ENCODE measurements at regions not wholly inside any gene's neighbourhood (a gene's known extent, or its start where the extent isn't known, plus 50 kb on each side); places are given as distances from the start of the nearest gene placed in this dataset.

GRCh38 chr3:132904-133303 is 63.7 kb upstream of the CHL1 start:
- no peaks in the 10 kb centered on the region for H3K4me1 ChIP-seq (ENCODE audit: insufficient read depth, low read length, poor library complexity, severe bottlenecking)
- no peaks in the 10 kb centered on the region for H3F3A ChIP-seq (ENCODE audit: low read depth)
- H3K4me3 ChIP-seq (ENCODE audit: low read length, poor library complexity, severe bottlenecking), result no peak overlapping the region
- no peak overlapping the region for H3K4me2 ChIP-seq (ENCODE audit: low read depth, low read length, poor library complexity, severe bottlenecking)
- H4K20me1 ChIP-seq (ENCODE audit: insufficient read depth, low read length, poor library complexity, severe bottlenecking), result no peaks in the 10 kb centered on the region
- peaks cover 5% of the 10 kb centered on the region; the same call in 1 of the 2 replicates for H3K9me3 ChIP-seq (ENCODE audit: insufficient read depth, low read depth, low read length)
- H3K9me2 ChIP-seq (replicated peaks; ENCODE audit: low read depth, low read length), result no peaks in the 10 kb centered on the region
- H3K27me3 ChIP-seq (ENCODE audit: insufficient read depth, low read length, poor library complexity, severe bottlenecking), result no peaks in the 10 kb centered on the region
- no peaks in the 10 kb centered on the region for H3K79me2 ChIP-seq (ENCODE audit: insufficient read depth, low read length)
- no peak for TF ChIP-seq EZH2phosphoT487 (IDR thresholded peaks at IDR 0.05; ENCODE audit: borderline replicate concordance)
- TF ChIP-seq CTCF (conservative IDR thresholded peaks at IDR 0.05; ENCODE audit: low read length), result no peak
- H3K36me3 ChIP-seq (ENCODE audit: insufficient read depth, low read length), result no peaks in the 10 kb centered on the region
- H2AFZ ChIP-seq (ENCODE audit: low read length), result no peak overlapping the region
- H3K9ac ChIP-seq (ENCODE audit: low read depth, low read length, poor library complexity, severe bottlenecking), result no peak overlapping the region

GRCh38 chr3:140748-141330 is 55.7 kb upstream of the CHL1 start:
- no peak overlapping the region for H3K4me3 ChIP-seq (ENCODE audit: low read length, poor library complexity, severe bottlenecking)
- H3K9ac ChIP-seq (ENCODE audit: low read depth, low read length, poor library complexity, severe bottlenecking), result no peak overlapping the region
- no peak overlapping the region for H2AFZ ChIP-seq (ENCODE audit: low read length)
- no peaks in the 10 kb centered on the region for H3K27me3 ChIP-seq (ENCODE audit: insufficient read depth, low read length, poor library complexity, severe bottlenecking)
- H3K36me3 ChIP-seq (ENCODE audit: insufficient read depth, low read length), result no peaks in the 10 kb centered on the region
- no peak overlapping the region for H3K4me2 ChIP-seq (ENCODE audit: low read depth, low read length, poor library complexity, severe bottlenecking)
- TF ChIP-seq EZH2phosphoT487 (IDR thresholded peaks at IDR 0.05; ENCODE audit: borderline replicate concordance) (no peak), CTCF (conservative IDR thresholded peaks at IDR 0.05; ENCODE audit: low read length) (no peak)
- no peaks in the 10 kb centered on the region for H3F3A ChIP-seq (ENCODE audit: low read depth)
- H4K20me1 ChIP-seq (ENCODE audit: insufficient read depth, low read length, poor library complexity, severe bottlenecking), result no peaks in the 10 kb centered on the region
- peaks cover 14% of the 10 kb centered on the region; the same call in 1 of the 2 replicates for H3K9me3 ChIP-seq (ENCODE audit: insufficient read depth, low read depth, low read length)
- no peaks in the 10 kb centered on the region for H3K9me2 ChIP-seq (replicated peaks; ENCODE audit: low read depth, low read length)
- H3K4me1 ChIP-seq (ENCODE audit: insufficient read depth, low read length, poor library complexity, severe bottlenecking), result no peaks in the 10 kb centered on the region
- no peaks in the 10 kb centered on the region for H3K79me2 ChIP-seq (ENCODE audit: insufficient read depth, low read length)
